KMS-11 (cell line): ENCODE measurements at regions not wholly inside any gene's neighbourhood (a gene's known extent, or its start where the extent isn't known, plus 50 kb on each side); places are given as distances from the start of the nearest gene placed in this dataset.
A peak's percentile ranks its signal among the peaks of the same experiment; 100 is the strongest.

ENCODE experiments used
- H2AFZ ChIP-seq: fragments of 200-600 bp; sonication (generic); 2 replicates; pipeline ENCODE4 v1.6.1; 2016; ENCODE audit warnings: antibody characterized with exemption, mixed run types, low read depth
- H3K27ac ChIP-seq: fragments of 200-600 bp; sonication (generic); 2 replicates; pipeline ENCODE4 v1.6.1; 2016; ENCODE audit warnings: mild to moderate bottlenecking, mixed run types
- H3K27me3 ChIP-seq: fragments of 200-600 bp; sonication (generic); 2 replicates; pipeline ENCODE4 v1.6.1; 2017; ENCODE audit warnings: mild to moderate bottlenecking, low read depth, mixed run types, moderate library complexity; ENCODE audit not compliant: insufficient read depth
- H3K36me3 ChIP-seq: fragments of 200-600 bp; sonication (generic); 2 replicates; pipeline ENCODE4 v1.6.1; 2017; ENCODE audit warnings: mild to moderate bottlenecking, mixed run types; ENCODE audit not compliant: insufficient read depth
- H3K4me1 ChIP-seq: fragments of 200-600 bp; sonication (generic); 2 replicates; pipeline ENCODE4 v1.6.1; 2016; ENCODE audit warnings: mild to moderate bottlenecking, low read depth, mixed run types; ENCODE audit not compliant: poor library complexity, severe bottlenecking
- H3K4me2 ChIP-seq: fragments of 200-600 bp; sonication (generic); 2 replicates; pipeline ENCODE4 v1.7.0; 2016; ENCODE audit warnings: mild to moderate bottlenecking, mixed run types
- H3K4me3 ChIP-seq: fragments of 200-600 bp; sonication (generic); IDR thresholded peaks from 2 replicates; pipeline ENCODE4 v1.6.1; 2017; ENCODE audit warnings: low read depth, low read length, mixed read lengths; ENCODE audit not compliant: insufficient read depth
- H3K79me2 ChIP-seq: fragments of 200-600 bp; sonication (generic); 2 replicates; pipeline ENCODE4 v1.6.1; 2016; ENCODE audit warnings: low read depth, mixed run types; ENCODE audit not compliant: insufficient read depth
- H3K9ac ChIP-seq: fragments of 200-600 bp; sonication (generic); 2 replicates; pipeline ENCODE4 v1.6.1; 2016; ENCODE audit warnings: mild to moderate bottlenecking, mixed run types
- H4K20me1 ChIP-seq: fragments of 200-600 bp; sonication (generic); 2 replicates; pipeline ENCODE4 v1.6.1; 2016; ENCODE audit warnings: mild to moderate bottlenecking, mixed run types; ENCODE audit not compliant: insufficient read depth
- CTCF ChIP-seq: fragments of 200-600 bp; sonication (generic); conservative IDR thresholded peaks from 2 replicates; pipeline ENCODE4 v1.6.1; 2017; ENCODE audit warnings: low read depth, mild to moderate bottlenecking, antibody characterized with exemption, low read length, moderate library complexity, mixed read lengths

DNA sequence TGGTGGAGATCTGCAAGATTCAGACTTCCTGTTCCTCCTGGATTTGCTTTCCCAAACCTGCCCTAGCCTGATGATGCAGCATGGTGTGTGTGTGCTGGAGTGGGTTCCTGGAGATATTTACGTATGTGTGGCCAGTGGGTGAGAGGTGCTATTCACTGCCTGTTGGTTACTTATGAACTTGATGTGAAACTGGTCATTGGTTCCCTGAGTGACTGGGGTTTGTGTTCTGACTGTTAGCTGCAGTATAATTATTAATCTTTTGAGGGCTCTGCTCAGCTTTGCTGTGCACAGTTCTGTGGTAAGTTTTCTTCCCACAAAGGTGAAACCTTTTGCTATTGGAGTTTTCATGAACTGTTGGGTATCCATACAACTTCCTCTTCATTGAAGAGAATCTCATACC is 541.8 kb upstream of the FBXO33 start:
- Histone ChIP-seq H3K27me3 (no peaks in the 10 kb centered on the region), H3K27ac (no peak overlapping the region), H3K79me2 (no peaks in the 10 kb centered on the region), H3K9ac (no peak overlapping the region), H3K4me1 (no peaks in the 10 kb centered on the region), H2AFZ (no peak overlapping the region), H3K4me2 (no peak overlapping the region), H3K4me3 (no peak overlapping the region), H3K36me3 (no peaks in the 10 kb centered on the region), H4K20me1 (no peaks in the 10 kb centered on the region)
- TF ChIP-seq CTCF = no peak

GRCh38 chr14:39972704-39973103 is 540.5 kb upstream of the FBXO33 start:
- Histone ChIP-seq H3K79me2 (no peaks in the 10 kb centered on the region), H3K4me1 (peaks cover 6% of the 10 kb centered on the region), H2AFZ (no peak overlapping the region), H3K9ac (no peak overlapping the region), H3K4me3 (no peak overlapping the region), H3K4me2 (no peak overlapping the region), H4K20me1 (no peaks in the 10 kb centered on the region), H3K36me3 (no peaks in the 10 kb centered on the region), H3K27ac (no peak overlapping the region), H3K27me3 (no peaks in the 10 kb centered on the region)
- TF ChIP-seq CTCF = no peak

GRCh38 chr14:39967885-39968284 is 535.7 kb upstream of the FBXO33 start:
- Histone ChIP-seq H4K20me1 (no peaks in the 10 kb centered on the region), H3K9ac (no peak overlapping the region), H3K4me2 (no peak overlapping the region), H2AFZ (no peak overlapping the region), H3K36me3 (no peaks in the 10 kb centered on the region), H3K79me2 (no peaks in the 10 kb centered on the region), H3K4me1 (peaks cover 12% of the 10 kb centered on the region), H3K27me3 (no peaks in the 10 kb centered on the region), H3K4me3 (no peak overlapping the region), H3K27ac (no peak overlapping the region)
- TF ChIP-seq CTCF = no peak

GRCh38 chr14:39957987-39958386 is 525.8 kb upstream of the FBXO33 start:
- H3K4me3 ChIP-seq = no peak overlapping the region
- TF ChIP-seq CTCF = no peak
- peak overlapping the region; percentile 34; the same call in 1 of the 2 replicates for H2AFZ ChIP-seq
- H3K4me1 ChIP-seq = peaks cover 9% of the 10 kb centered on the region
- no peaks in the 10 kb centered on the region for H3K36me3 ChIP-seq
- H3K79me2 ChIP-seq = no peaks in the 10 kb centered on the region
- H3K27ac ChIP-seq = peak overlapping the region; percentile 38; the same call in 1 of the 2 replicates
- no peaks in the 10 kb centered on the region for H4K20me1 ChIP-seq
- H3K27me3 ChIP-seq = no peaks in the 10 kb centered on the region
- no peak overlapping the region for H3K9ac ChIP-seq
- H3K4me2 ChIP-seq = peak overlapping the region; percentile 33; the same call in 1 of the 2 replicates

DNA sequence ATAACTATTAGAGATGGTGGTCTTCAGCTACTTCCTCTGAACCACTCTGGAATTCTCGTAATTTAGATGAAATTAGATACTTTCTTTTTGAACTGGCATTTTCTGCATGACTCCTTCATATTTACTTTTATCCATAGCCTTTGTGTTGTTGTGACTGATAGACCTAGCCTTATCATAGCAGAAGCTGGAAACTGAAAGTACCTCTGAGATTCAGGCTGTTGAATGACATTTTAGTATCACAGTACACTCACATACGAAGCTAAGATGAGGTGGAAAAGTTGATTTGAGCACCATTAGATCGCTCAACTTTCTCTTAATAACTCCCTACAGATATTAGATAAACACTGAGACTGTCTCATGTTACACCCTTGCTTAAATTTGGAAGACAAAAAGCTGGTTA is 525.1 kb upstream of the FBXO33 start:
- Histone ChIP-seq H2AFZ (peak overlapping the region; percentile 34; the same call in 1 of the 2 replicates), H3K4me2 (0 out of 2 replicates have a peak overlapping the region, but pooled peaks have one; percentile 33), H3K9ac (no peak overlapping the region), H3K36me3 (no peaks in the 10 kb centered on the region), H3K27ac (peak overlapping the region; percentile 38; the same call in 1 of the 2 replicates), H3K27me3 (no peaks in the 10 kb centered on the region), H3K4me1 (peaks cover 9% of the 10 kb centered on the region), H3K4me3 (no peak overlapping the region), H3K79me2 (no peaks in the 10 kb centered on the region), H4K20me1 (no peaks in the 10 kb centered on the region)
- no peak for TF ChIP-seq CTCF
